Body of pancreas (tissue), 4 donors: ENCODE measurements at regions not wholly inside any gene's neighbourhood (a gene's known extent, or its start where the extent isn't known, plus 50 kb on each side); places are given as distances from the start of the nearest gene placed in this dataset.

ENCODE experiments used
- ATAC-seq: fragments of 150-250 bp; one replicate; pipeline ENCODE4 v1.9.1; 2016
- DNase-seq, 4 donors: peaks; one replicate each; pipeline ENCODE4 v3.0.0-alpha.2; 2019
- H3K27ac ChIP-seq, 4 donors: fragments of 200-600 bp; sonication (generic); 1 replicate in 3 of 4; 2 replicates in 1 of 4; pipeline versions ENCODE4 v1.5.1 to v1.6.1; 2016 to 2019; ENCODE audit warnings: mild to moderate bottlenecking in 1 of 4, mixed read lengths in 1 of 4, moderate library complexity in 1 of 4
- H3K27me3 ChIP-seq, 2 donors: fragments of 200-600 bp; sonication (generic); one replicate each; pipeline ENCODE4 v1.6.0; 2016; ENCODE audit warnings: mild to moderate bottlenecking in 1 of 2
- H3K36me3 ChIP-seq, 2 donors: fragments of 200-600 bp; sonication (generic); replicated peaks in 1 of 2; 2 replicates each; pipeline ENCODE4 v1.5.1; 2016; ENCODE audit warnings: low read depth in 2 of 2; ENCODE audit not compliant: insufficient read depth in 1 of 2
- H3K4me1 ChIP-seq: fragments of 200-600 bp; sonication (generic); one replicate; pipeline ENCODE4 v1.6.0; 2016
- H3K4me3 ChIP-seq, 2 donors: fragments of 200-600 bp; sonication (generic); 1 replicate in 1 of 2; 2 replicates in 1 of 2; pipeline ENCODE4 v1.5.1; 2016 to 2019
- H3K9me3 ChIP-seq, 3 donors: fragments of 200-600 bp; sonication (generic); 1 replicate in 2 of 3; 2 replicates in 1 of 3; pipeline ENCODE4 v1.5.1; 2016
- POLR2A ChIP-seq, 3 donors: fragments of 450-650 bp; IDR thresholded peaks; one replicate each; pipeline ENCODE4 v1.6.1; 2016; ENCODE audit warnings: antibody characterized with exemption in 3 of 3, mild to moderate bottlenecking in 2 of 3
- WGBS, 2 donors: methylation state at CpG; one replicate each; pipeline ENCODE4 v1.1.5; 2017; 5-methylcytosine and 5-hydroxymethylcytosine counted together
- intact Hi-C: fragments of 100-400 bp; cut with DNase I; formaldehyde crosslinking; loops from one replicate; pipeline ENCODE4 v1.15.1; 2023
- TF ChIP-seq, protein P1 (sequence below), 7 experiments: fragments of 450-650 bp in 4 of 7; fragments of 200-600 bp in 3 of 7; sonication (generic) in 3 of 7; IDR thresholded peaks; one replicate each; pipeline ENCODE4 v1.5.1; 2016 to 2019; ENCODE audit warnings: antibody characterized with exemption in 7 of 7

DNA sequence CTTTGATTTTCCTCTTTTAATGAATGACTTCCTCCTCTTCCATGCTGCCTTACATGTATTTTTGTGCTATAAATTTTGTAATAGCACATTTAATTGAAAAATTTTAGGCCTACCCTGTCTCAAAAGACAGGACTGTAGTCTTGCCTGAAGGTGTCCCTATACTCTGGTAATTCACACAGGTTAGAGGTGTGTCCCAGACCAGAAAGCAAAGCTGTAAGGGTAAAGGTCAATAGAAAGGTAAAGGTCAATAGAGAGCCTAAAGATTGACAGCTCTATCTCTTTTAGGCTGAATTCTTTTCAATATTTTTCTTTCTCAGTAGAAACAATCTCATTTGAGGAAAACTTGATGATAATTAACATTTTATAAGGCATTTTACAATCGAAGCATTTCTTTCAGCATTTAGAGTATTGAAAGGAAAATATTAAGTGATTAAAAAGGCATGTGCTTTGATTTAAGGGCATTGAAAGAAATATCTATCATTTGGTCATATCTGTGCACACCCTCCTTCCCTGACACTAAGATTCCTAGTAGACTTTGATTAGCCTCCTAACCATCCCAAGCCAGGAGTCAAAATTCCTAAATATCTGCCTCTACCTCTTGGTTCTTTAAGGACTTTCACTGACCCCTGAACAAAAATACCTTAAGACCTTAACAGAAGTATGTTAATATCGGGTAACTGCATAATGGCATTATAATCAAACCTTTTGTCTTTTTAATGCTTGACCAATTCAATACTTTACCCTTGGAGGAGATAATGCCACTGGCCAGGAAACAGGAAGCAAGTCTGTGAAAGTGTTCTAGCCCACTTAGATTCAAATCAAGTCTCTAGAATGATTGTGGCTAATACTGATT, 161.8 kb upstream of the DTNA start:
- no peak for ATAC-seq
- 65 to 73% methylated on average over 2 of the region's 2 CpGs for WGBS, 2 donors
- intact Hi-C loops = no loop called here
- Histone ChIP-seq H3K4me3 (no peak overlapping the region), H3K9me3 (no peaks in the 10 kb centered on the region), H3K36me3 (no peaks in the 10 kb centered on the region), H3K27me3 (no peaks in the 10 kb centered on the region), H3K27ac (no peak overlapping the region), H3K4me1 (peaks cover 61% of the 10 kb centered on the region)
- no peak for DNase-seq
- TF ChIP-seq POLR2A (IDR thresholded peaks at IDR 0.05) = no peak
- TF ChIP-seq, protein P1, sequence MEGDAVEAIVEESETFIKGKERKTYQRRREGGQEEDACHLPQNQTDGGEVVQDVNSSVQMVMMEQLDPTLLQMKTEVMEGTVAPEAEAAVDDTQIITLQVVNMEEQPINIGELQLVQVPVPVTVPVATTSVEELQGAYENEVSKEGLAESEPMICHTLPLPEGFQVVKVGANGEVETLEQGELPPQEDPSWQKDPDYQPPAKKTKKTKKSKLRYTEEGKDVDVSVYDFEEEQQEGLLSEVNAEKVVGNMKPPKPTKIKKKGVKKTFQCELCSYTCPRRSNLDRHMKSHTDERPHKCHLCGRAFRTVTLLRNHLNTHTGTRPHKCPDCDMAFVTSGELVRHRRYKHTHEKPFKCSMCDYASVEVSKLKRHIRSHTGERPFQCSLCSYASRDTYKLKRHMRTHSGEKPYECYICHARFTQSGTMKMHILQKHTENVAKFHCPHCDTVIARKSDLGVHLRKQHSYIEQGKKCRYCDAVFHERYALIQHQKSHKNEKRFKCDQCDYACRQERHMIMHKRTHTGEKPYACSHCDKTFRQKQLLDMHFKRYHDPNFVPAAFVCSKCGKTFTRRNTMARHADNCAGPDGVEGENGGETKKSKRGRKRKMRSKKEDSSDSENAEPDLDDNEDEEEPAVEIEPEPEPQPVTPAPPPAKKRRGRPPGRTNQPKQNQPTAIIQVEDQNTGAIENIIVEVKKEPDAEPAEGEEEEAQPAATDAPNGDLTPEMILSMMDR (IDR thresholded peaks at IDR 0.05) = no peak

GRCh38 chr18:34548973-34549294, 161.2 kb upstream of the DTNA start:
- DNase-seq (no peak), ATAC-seq (no peak)
- H3K9me3 ChIP-seq = no peaks in the 10 kb centered on the region
- H3K4me1 ChIP-seq = peaks cover 56% of the 10 kb centered on the region
- H3K4me3 ChIP-seq = no peak overlapping the region
- intact Hi-C loops = no loop called here
- H3K36me3 ChIP-seq = no peaks in the 10 kb centered on the region
- no peaks in the 10 kb centered on the region for H3K27me3 ChIP-seq
- no peak for TF ChIP-seq POLR2A (IDR thresholded peaks at IDR 0.05)
- TF ChIP-seq, protein P1 (IDR thresholded peaks at IDR 0.05) = no peak
- WGBS, 2 donors = 89 to 95% methylated on average over 2 of the region's 2 CpGs
- H3K27ac ChIP-seq = no peak overlapping the region

DNA sequence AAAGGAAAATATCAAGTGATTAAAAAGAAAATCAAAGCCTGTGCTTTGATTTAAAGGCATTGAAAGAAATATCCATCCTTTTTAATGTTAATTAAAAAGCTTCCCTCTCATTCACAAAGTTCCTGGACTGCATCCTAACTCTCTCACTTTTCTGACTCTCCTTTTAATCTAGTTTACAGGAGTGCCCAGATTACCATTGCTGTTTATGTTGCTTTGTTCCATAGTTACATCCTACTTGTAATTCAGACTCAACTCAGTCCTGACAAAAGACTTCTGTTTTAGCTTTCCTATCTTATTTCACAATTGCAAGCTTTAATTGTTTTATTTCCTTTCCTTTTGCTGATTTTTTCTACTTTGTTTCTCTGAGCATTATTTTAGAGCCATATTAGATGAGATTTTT, 160.7 kb upstream of the DTNA start:
- intact Hi-C loops = no loop called here
- no peak overlapping the region for H3K27ac ChIP-seq
- peaks cover 54% of the 10 kb centered on the region for H3K4me1 ChIP-seq
- H3K4me3 ChIP-seq = no peak overlapping the region
- ATAC-seq = no peak
- H3K36me3 ChIP-seq = no peaks in the 10 kb centered on the region
- no peak for DNase-seq
- TF ChIP-seq, protein P1 (IDR thresholded peaks at IDR 0.05) = no peak
- TF ChIP-seq POLR2A (IDR thresholded peaks at IDR 0.05) = no peak
- H3K27me3 ChIP-seq = no peaks in the 10 kb centered on the region
- H3K9me3 ChIP-seq = no peaks in the 10 kb centered on the region

- H3K9me3 ChIP-seq = no peaks in the 10 kb centered on the region
- peaks cover 46% of the 10 kb centered on the region for H3K4me1 ChIP-seq
- 91 to 94% methylated on average over 4 of the region's 4 CpGs for WGBS, 2 donors
- TF ChIP-seq, protein P1 (IDR thresholded peaks at IDR 0.05) = no peak
- no peak for TF ChIP-seq POLR2A (IDR thresholded peaks at IDR 0.05)
- H3K36me3 ChIP-seq = no peaks in the 10 kb centered on the region
- no peaks in the 10 kb centered on the region for H3K27me3 ChIP-seq
- no peak overlapping the region for H3K4me3 ChIP-seq
- H3K27ac ChIP-seq = no peak overlapping the region
- DNase-seq = no peak
- no peak for ATAC-seq
- intact Hi-C loops = no loop called here
These were observed 159.9 kb upstream of the DTNA start for GRCh38 chr18:34550156-34550555.

- TF ChIP-seq POLR2A (IDR thresholded peaks at IDR 0.05) = no peak
- TF ChIP-seq, protein P1 (IDR thresholded peaks at IDR 0.05) = no peak
- Histone ChIP-seq H3K27ac (no peak overlapping the region), H3K9me3 (no peaks in the 10 kb centered on the region), H3K36me3 (no peaks in the 10 kb centered on the region), H3K4me1 (peaks cover 43% of the 10 kb centered on the region), H3K4me3 (no peak overlapping the region), H3K27me3 (no peaks in the 10 kb centered on the region)
- DNase-seq = no peak
- intact Hi-C loops = no loop called here
- ATAC-seq = no peak
- WGBS, 2 donors = 67 to 87% methylated on average over 1 of the region's 1 CpG
These were observed 159.2 kb upstream of the DTNA start for GRCh38 chr18:34550902-34551301.
